MCF 10A (cell line): ENCODE measurements at regions not wholly inside any gene's neighbourhood (a gene's known extent, or its start where the extent isn't known, plus 50 kb on each side); places are given as distances from the start of the nearest gene placed in this dataset.

Experiments used
- BruUV-seq: library from RNA; stranded (reverse); fragments of 400-500 nt; replicated peaks from 2 replicates; lab custom pipeline; 2021; lab: Mats Ljungman, UMichigan
- CTCF ChIA-PET: fragments of 300-600 bp; sonication (Branson Sonifier 250); formaldehyde crosslinking; extraction: SDS; loops from one replicate; lab custom pipeline; 2021; ENCODE audit warnings: antibody characterized with exemption, inconsistent platforms; lab: Yijun Ruan, JAX
- POLR2A ChIA-PET: fragments of 300-600, 350-650 bp; sonication (Branson Sonifier 250); formaldehyde crosslinking; extraction: SDS; loops from one replicate; lab custom pipeline; 2020; ENCODE audit warnings: antibody characterized with exemption, inconsistent platforms; lab: Yijun Ruan, JAX
- DNase-seq: peaks from one replicate; pipeline ENCODE4 v3.0.0-alpha.2; 2018; ENCODE audit not compliant: unreplicated experiment
- H3K27ac Mint-ChIP-seq: one replicate; pipeline ENCODE4 v1.8.0; 2022; ENCODE audit warnings: mild to moderate bottlenecking, low read depth, mixed read lengths; ENCODE audit not compliant: unreplicated experiment
- H3K27me3 Mint-ChIP-seq: one replicate; pipeline ENCODE4 v1.8.0; 2022; ENCODE audit warnings: mixed read lengths; ENCODE audit not compliant: insufficient read depth, unreplicated experiment
- H3K36me3 Mint-ChIP-seq: one replicate; pipeline ENCODE4 v1.8.0; 2022; ENCODE audit warnings: mild to moderate bottlenecking, moderate library complexity, mixed read lengths; ENCODE audit not compliant: insufficient read depth, unreplicated experiment
- H3K4me1 Mint-ChIP-seq: one replicate; pipeline ENCODE4 v1.8.0; 2022; ENCODE audit warnings: mixed read lengths; ENCODE audit not compliant: insufficient read depth, unreplicated experiment
- H3K4me3 Mint-ChIP-seq: one replicate; pipeline ENCODE4 v1.8.0; 2022; ENCODE audit warnings: mild to moderate bottlenecking, moderate library complexity, mixed read lengths; ENCODE audit not compliant: unreplicated experiment
- H3K9me3 Mint-ChIP-seq: one replicate; pipeline ENCODE4 v1.8.0; 2022; ENCODE audit warnings: mixed read lengths; ENCODE audit not compliant: unreplicated experiment
- intact Hi-C: fragments of 100-400 bp; cut with micrococcal nuclease; formaldehyde crosslinking; loops from 2 replicates; pipeline ENCODE4 v1.14.1; 2022
- TF ChIP-seq, protein P1 (sequence below): fragments of 200-600 bp; IDR thresholded peaks from one replicate; pipeline ENCODE4 v1.8.0; 2022; ENCODE audit warnings: antibody characterized with exemption, mild to moderate bottlenecking; ENCODE audit not compliant: unreplicated experiment

GRCh38 chr3:43810797-43811196 lies 120.1 kb downstream of the ABHD5 start:
- H3K9me3 Mint-ChIP-seq = peaks cover 12% of the 10 kb centered on the region
- H3K36me3 Mint-ChIP-seq = no peaks in the 10 kb centered on the region
- DNase-seq = no peak
- TF ChIP-seq, protein P1, sequence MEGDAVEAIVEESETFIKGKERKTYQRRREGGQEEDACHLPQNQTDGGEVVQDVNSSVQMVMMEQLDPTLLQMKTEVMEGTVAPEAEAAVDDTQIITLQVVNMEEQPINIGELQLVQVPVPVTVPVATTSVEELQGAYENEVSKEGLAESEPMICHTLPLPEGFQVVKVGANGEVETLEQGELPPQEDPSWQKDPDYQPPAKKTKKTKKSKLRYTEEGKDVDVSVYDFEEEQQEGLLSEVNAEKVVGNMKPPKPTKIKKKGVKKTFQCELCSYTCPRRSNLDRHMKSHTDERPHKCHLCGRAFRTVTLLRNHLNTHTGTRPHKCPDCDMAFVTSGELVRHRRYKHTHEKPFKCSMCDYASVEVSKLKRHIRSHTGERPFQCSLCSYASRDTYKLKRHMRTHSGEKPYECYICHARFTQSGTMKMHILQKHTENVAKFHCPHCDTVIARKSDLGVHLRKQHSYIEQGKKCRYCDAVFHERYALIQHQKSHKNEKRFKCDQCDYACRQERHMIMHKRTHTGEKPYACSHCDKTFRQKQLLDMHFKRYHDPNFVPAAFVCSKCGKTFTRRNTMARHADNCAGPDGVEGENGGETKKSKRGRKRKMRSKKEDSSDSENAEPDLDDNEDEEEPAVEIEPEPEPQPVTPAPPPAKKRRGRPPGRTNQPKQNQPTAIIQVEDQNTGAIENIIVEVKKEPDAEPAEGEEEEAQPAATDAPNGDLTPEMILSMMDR = no peak
- ChIA-PET CTCF (no interaction called here), POLR2A (interaction anchor here (0.6 to 1.2 kb wide), 2 partner anchors 12 to 16 kb away, joined by 3 to 4 read pairs; no protein-coding TSS in a partner anchor)
- H3K4me3 Mint-ChIP-seq = no peak overlapping the region
- H3K4me1 Mint-ChIP-seq = no peaks in the 10 kb centered on the region
- no peak overlapping the region for H3K27ac Mint-ChIP-seq
- peaks cover 14% of the 10 kb centered on the region for H3K27me3 Mint-ChIP-seq
- intact Hi-C loops = no loop called here
- BruUV-seq = no TSS peak

DNA sequence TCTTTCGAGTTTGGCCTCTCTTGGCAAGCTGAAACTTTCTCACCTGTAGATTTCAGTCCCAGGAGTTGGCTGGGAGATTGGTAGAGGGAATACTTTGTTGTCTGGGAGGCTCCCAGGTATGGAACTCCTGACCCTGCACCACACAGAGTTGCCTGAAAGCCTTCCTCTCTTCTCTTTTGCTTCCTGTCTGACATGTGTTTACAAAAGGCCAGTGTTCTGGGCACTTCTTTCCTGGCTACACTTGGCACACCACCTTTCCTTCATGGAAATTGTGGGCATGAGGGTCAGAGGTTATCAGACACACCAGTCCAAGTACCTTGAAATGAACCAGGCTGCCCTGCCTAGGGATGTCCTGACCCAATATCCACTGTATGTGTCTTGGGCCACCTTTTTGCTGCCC lies 123.7 kb downstream of the ABHD5 start:
- H3K4me1 Mint-ChIP-seq = no peaks in the 10 kb centered on the region
- DNase-seq = no peak
- ChIA-PET CTCF (interaction anchor here (0.6 kb wide), 1 partner anchor 187 kb away, joined by 4 read pairs; no protein-coding TSS in a partner anchor), POLR2A (no interaction called here)
- BruUV-seq = no TSS peak
- TF ChIP-seq, protein P1 = no peak
- intact Hi-C loops = no loop called here
- H3K4me3 Mint-ChIP-seq = no peak overlapping the region
- no peaks in the 10 kb centered on the region for H3K36me3 Mint-ChIP-seq
- H3K9me3 Mint-ChIP-seq = peaks cover 12% of the 10 kb centered on the region
- H3K27ac Mint-ChIP-seq = no peak overlapping the region
- no peaks in the 10 kb centered on the region for H3K27me3 Mint-ChIP-seq

- H3K27ac Mint-ChIP-seq = no peak overlapping the region
Observed at GRCh38 chr3:43816372-43816771, 125.6 kb downstream of the ABHD5 start.

GRCh38 chr3:43817064-43817463 lies 126.3 kb downstream of the ABHD5 start:
- CTCF ChIA-PET = interaction anchor here (0.6 to 1.0 kb wide), 2 partner anchors 48 to 655 kb away, joined by 3 to 4 read pairs; no protein-coding TSS in a partner anchor
- DNase-seq = no peak
- TF ChIP-seq, protein P1 = no peak
- no TSS peak for BruUV-seq
- H3K4me3 Mint-ChIP-seq = no peak overlapping the region
- intact Hi-C loops = no loop called here
- H3K27ac Mint-ChIP-seq = no peak overlapping the region
- H3K27me3 Mint-ChIP-seq = no peaks in the 10 kb centered on the region
- peaks cover 12% of the 10 kb centered on the region for H3K9me3 Mint-ChIP-seq
- H3K4me1 Mint-ChIP-seq = no peaks in the 10 kb centered on the region
- H3K36me3 Mint-ChIP-seq = no peaks in the 10 kb centered on the region
- POLR2A ChIA-PET = no interaction called here

More at GRCh38 chr3:43816372-43816771, 125.6 kb downstream of the ABHD5 start:
- TF ChIP-seq, protein P1 = no peak
- Mint-ChIP-seq H3K27me3 (no peaks in the 10 kb centered on the region), H3K9me3 (peaks cover 12% of the 10 kb centered on the region), H3K36me3 (no peaks in the 10 kb centered on the region), H3K4me3 (no peak overlapping the region), H3K4me1 (no peaks in the 10 kb centered on the region)
- no peak for DNase-seq
- ChIA-PET POLR2A (no interaction called here), CTCF (interaction anchor here (0.5 kb wide), 1 partner anchor 653 kb away, joined by 3 read pairs; no protein-coding TSS in a partner anchor)
- no TSS peak for BruUV-seq
- intact Hi-C loops = no loop called here
